Superior temporal gyrus (tissue), 1 donor: ENCODE measurements at regions not wholly inside any gene's neighbourhood (a gene's known extent, or its start where the extent isn't known, plus 50 kb on each side); places are given as distances from the start of the nearest gene placed in this dataset.

Experiments
- DNase-seq: peaks from one replicate; pipeline ENCODE4 v3.0.0-alpha.2; 2016; ENCODE audit errors: extremely low spot score

DNA sequence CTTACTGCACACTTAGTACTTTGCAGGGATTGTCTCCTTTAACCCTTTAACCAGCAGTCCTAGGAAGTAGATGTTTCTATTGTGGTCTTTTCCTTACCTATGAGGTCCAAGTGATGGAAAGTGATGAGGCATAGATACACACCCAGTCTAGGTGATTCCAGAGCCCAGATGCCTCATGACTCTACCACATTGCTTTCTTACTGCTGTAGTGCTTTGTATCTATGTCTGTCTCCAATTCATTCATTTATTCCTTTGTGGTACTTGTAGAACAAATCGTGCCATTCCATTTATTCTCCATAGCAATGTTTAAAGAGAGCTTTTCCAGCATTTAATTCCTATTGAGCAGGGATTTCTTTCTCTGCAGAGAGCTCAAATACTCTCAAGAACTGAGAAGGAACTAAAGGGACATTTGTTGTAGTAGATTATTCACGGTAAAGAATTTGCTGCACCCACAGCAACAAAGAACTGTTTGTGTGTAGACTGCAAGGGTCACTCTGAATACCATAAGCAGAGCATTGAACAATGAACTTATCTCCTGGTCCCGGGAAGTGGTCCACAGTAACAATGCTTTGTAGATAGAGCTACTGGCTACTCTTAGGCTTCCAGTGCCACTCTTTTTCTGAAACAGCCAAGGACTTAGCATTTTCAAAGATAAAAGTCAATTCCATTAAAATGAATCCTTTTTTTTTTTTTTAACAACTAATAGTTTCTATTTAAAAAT is 337.0 kb downstream of the PTEN start:
- no peak for DNase-seq

- no peak for DNase-seq
Observed at GRCh38 chr10:88205842-88206446, 342.5 kb downstream of the PTEN start.

DNA sequence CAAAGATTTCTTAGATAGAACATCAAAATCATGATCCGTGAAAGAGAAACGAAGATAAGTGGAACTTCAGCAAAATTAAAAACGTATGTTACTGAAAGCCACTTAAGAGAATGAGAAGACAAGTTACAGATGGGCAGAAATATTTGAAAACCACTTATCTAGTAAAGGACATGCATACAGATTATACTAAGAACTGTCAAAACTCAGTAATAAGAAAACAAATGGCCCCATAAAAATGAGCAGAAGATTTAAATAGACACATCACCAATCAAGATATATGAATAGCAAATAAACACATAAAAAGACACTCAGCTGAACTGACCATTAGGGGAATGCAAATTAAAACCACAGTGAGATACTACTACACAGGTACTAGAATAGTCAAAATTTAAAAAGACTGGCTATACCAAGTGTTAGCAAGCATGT is 343.7 kb downstream of the PTEN start:
- DNase-seq = no peak

- no peak for DNase-seq
Observed at GRCh38 chr10:88209231-88209630, 345.8 kb downstream of the PTEN start.

DNA sequence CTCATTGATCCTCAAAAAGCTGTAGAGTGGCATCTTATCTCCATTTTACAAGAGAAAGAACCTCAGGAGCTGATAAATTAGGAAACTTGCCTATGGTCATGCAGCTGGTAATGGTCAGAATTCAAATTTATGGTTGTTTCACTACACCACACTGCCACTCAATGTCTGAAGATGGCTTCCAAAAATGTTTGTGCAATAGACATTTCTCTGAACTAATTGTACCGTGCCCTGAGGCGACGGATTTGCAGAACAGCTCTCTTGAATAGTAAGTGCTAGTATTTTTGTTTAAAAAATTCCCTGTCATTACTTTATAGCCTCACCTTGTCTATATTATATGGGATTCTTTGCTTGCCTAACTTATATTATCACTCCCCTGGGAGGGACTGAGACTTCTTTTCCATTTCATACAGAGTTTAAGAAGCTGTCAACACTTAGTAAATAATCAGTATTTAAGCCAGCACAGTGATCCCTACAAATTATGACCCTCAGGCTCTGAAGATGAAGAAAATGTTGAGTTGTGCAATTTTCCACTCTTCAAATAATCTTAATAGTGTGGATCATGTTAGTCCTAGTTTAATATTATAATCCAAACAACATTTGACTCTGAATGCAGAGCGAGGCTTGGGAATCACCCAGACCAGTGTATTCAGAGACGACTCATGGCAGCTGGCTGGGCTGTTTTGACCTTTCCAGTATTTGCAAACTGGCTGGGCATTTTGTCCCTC is 346.6 kb downstream of the PTEN start:
- no peak for DNase-seq

DNA sequence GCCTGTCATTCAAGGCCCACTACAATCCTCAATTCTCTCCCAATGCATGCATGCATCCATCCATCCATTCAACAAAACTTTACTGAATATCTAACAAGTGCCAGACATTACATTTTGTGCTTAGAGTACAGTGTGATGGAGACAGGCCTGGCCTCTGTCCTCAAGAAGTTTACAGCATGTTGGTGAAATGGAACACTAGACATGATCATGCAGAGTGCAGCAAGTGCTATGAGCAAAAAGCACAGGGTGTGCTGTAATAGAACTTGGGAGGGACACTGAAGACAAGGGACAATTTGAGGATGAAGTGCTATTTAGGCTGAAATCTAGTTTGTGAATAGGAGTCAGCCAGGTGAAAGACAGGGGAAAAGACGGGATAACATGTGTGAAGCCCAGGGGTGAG is 347.8 kb downstream of the PTEN start:
- no peak for DNase-seq

DNA sequence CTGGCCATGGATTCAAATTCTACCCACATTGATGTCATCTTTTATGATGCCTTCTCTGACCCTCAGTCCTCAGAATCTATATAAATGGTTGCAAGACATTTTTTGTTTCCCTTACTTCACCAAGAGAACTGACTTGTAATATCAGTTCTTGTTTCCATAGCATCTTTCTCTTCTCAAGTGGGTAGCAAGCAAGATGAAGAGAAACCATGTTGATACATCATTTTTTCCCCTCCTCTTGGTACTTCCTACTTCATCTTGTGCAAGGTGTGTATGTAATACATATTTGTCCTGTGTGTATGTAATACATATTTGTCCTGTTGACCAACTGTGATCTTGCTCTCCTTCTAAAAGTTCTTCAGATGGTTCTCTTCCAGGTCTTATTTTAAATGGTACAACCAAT is 348.6 kb downstream of the PTEN start:
- DNase-seq = no peak

DNA sequence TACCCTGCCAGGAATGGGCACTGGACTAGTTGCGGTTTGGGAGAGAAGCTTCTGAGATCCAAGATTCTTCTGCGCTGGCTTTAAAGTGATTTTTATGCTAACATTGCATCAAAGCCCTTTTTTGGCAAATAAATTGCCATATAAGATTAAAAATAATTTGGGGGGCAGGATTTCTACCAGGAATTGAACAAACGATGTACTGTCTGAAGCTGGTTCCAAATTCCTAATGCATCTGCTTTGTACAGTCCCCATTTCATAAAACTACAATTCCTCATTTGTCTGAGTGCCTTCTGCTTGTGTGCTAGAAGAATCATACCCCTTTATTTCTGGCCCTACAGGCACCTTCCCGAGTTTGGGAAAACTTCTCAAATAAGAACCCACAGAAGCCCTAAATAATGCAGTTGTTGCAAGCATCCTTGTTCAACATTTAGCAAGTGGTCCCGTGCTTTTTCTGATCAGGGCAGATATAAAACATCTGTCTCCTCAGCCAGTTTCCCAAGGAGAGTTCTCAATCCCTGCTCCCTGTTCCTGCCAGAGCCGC is 349.7 kb downstream of the PTEN start:
- DNase-seq = no peak

DNA sequence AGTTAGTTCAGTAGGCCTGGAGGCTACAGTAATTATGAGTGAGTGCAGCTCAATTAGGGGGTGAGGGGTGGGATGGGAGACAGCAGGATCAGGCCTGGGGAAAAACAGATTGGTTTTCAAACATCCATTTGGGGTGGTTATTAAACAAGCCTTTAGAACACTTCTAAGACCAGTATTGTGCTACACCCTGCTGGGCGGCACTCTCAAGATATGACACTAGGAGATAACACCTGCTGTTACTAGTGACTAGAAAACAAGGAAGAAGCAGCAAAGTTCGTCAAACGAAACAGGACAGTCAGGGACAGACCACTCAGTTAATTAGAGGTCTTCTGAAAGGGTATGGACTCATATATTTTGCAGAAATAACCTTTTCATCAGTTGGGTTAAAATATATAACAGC is 353.6 kb downstream of the PTEN start:
- DNase-seq = no peak

- DNase-seq = no peak
Observed at GRCh38 chr10:88218362-88218761, 354.9 kb downstream of the PTEN start.

GRCh38 chr10:88219753-88220152 is 356.3 kb downstream of the PTEN start:
- no peak for DNase-seq

- no peak for DNase-seq
Observed at GRCh38 chr10:88221010-88221973, 357.9 kb downstream of the PTEN start.

- no peak for DNase-seq
Observed at GRCh38 chr10:88222881-88223280, 359.5 kb downstream of the PTEN start.
